ENCODE measurements at regions not wholly inside any gene's neighbourhood (a gene's known extent, or its start where the extent isn't known, plus 50 kb on each side); places are given as distances from the start of the nearest gene placed in this dataset.

DNA sequence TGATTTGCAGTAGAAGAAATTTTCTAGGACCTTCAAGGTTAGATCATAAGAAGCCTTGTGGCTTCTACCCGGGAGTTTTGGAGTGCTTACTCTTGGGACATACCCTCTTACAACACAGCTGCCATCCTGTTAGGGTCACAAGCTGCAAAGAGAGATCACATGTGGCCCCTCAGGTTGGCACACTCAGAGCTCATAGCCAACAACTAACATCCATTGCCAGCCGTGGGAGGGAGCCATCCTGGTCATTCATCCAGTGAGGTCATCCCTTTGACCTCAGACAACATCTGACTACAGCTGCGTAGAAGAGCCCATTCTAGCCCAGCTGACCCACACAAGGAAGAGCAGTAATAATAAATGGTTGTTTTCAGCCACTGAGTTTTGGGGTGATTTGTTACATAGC, 76.9 kb upstream of the NABP1 start:
- no peak for TF ChIP-seq EZH2 (IDR thresholded peaks at IDR 0.05; ENCODE audit: borderline replicate concordance, low read length)
- TF ChIP-seq, protein P1, sequence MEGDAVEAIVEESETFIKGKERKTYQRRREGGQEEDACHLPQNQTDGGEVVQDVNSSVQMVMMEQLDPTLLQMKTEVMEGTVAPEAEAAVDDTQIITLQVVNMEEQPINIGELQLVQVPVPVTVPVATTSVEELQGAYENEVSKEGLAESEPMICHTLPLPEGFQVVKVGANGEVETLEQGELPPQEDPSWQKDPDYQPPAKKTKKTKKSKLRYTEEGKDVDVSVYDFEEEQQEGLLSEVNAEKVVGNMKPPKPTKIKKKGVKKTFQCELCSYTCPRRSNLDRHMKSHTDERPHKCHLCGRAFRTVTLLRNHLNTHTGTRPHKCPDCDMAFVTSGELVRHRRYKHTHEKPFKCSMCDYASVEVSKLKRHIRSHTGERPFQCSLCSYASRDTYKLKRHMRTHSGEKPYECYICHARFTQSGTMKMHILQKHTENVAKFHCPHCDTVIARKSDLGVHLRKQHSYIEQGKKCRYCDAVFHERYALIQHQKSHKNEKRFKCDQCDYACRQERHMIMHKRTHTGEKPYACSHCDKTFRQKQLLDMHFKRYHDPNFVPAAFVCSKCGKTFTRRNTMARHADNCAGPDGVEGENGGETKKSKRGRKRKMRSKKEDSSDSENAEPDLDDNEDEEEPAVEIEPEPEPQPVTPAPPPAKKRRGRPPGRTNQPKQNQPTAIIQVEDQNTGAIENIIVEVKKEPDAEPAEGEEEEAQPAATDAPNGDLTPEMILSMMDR (IDR thresholded peaks at IDR 0.05; ENCODE audit: low read length), result no peak
- Histone ChIP-seq H3K27me3 (ENCODE audit: insufficient read depth, low read length) (no peaks in the 10 kb centered on the region), H3K4me1 (ENCODE audit: insufficient read depth, low read length, severe bottlenecking) (no peaks in the 10 kb centered on the region), H4K20me1 (ENCODE audit: insufficient read depth, low read length) (no peaks in the 10 kb centered on the region), H3K4me3 (ENCODE audit: low read depth, low read length, poor library complexity, severe bottlenecking) (no peak overlapping the region), H3K79me2 (ENCODE audit: insufficient read depth, low read length) (no peaks in the 10 kb centered on the region), H2AFZ (ENCODE audit: low read length) (no peak overlapping the region), H3K9ac (ENCODE audit: low read length) (no peak overlapping the region), H3K4me2 (ENCODE audit: low read length) (no peak overlapping the region), H3K36me3 (ENCODE audit: insufficient read depth, low read length) (no peaks in the 10 kb centered on the region), H3K9me3 (ENCODE audit: low read length) (no peaks in the 10 kb centered on the region), H3F3A (ENCODE audit: insufficient read depth, low read length) (no peaks in the 10 kb centered on the region), H3K27ac (ENCODE audit: low read depth, low read length, poor library complexity, severe bottlenecking) (no peak overlapping the region), H3K9me2 (ENCODE audit: low read depth, low read length) (no peaks in the 10 kb centered on the region)

DNA sequence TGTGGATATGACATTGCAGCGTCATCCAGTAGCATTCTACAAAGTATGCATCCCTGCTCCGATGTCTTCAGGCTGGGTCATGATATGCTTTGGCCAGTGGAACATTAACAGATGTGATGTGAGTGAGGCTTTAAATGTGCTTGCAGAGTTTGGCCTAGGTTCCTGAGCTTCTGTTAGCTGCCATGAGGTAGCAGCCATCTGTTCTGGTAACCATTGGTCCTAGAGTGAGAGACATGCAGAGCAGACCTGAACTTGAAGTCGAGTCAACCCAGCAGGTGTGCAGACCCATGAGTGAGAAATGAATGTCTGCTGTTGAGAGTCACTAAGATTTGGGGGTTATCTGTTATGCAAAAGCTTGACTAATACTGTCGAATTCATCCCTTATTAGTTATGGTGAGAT, 73.8 kb upstream of the NABP1 start:
- TF ChIP-seq EZH2 (IDR thresholded peaks at IDR 0.05; ENCODE audit: borderline replicate concordance, low read length), result no peak
- TF ChIP-seq, protein P1 (IDR thresholded peaks at IDR 0.05; ENCODE audit: low read length), result no peak
- Histone ChIP-seq H3K4me3 (ENCODE audit: low read depth, low read length, poor library complexity, severe bottlenecking) (no peak overlapping the region), H3K4me1 (ENCODE audit: insufficient read depth, low read length, severe bottlenecking) (no peaks in the 10 kb centered on the region), H2AFZ (ENCODE audit: low read length) (no peak overlapping the region), H3F3A (ENCODE audit: insufficient read depth, low read length) (no peaks in the 10 kb centered on the region), H3K9me3 (ENCODE audit: low read length) (no peaks in the 10 kb centered on the region), H3K79me2 (ENCODE audit: insufficient read depth, low read length) (no peaks in the 10 kb centered on the region), H3K9me2 (ENCODE audit: low read depth, low read length) (no peaks in the 10 kb centered on the region), H3K9ac (ENCODE audit: low read length) (no peak overlapping the region), H3K27ac (ENCODE audit: low read depth, low read length, poor library complexity, severe bottlenecking) (no peak overlapping the region), H3K36me3 (ENCODE audit: insufficient read depth, low read length) (no peaks in the 10 kb centered on the region), H3K4me2 (ENCODE audit: low read length) (no peak overlapping the region), H4K20me1 (ENCODE audit: insufficient read depth, low read length) (no peaks in the 10 kb centered on the region), H3K27me3 (ENCODE audit: insufficient read depth, low read length) (no peaks in the 10 kb centered on the region)

GRCh38 chr2:191607096-191607495, 70.8 kb upstream of the NABP1 start:
- Histone ChIP-seq H3K9me3 (ENCODE audit: low read length) (no peaks in the 10 kb centered on the region), H3K9ac (ENCODE audit: low read length) (no peak overlapping the region), H3K36me3 (ENCODE audit: insufficient read depth, low read length) (no peaks in the 10 kb centered on the region), H3K4me1 (ENCODE audit: insufficient read depth, low read length, severe bottlenecking) (no peaks in the 10 kb centered on the region), H3K27ac (ENCODE audit: low read depth, low read length, poor library complexity, severe bottlenecking) (no peak overlapping the region), H3F3A (ENCODE audit: insufficient read depth, low read length) (no peaks in the 10 kb centered on the region), H3K27me3 (ENCODE audit: insufficient read depth, low read length) (no peaks in the 10 kb centered on the region), H3K4me2 (ENCODE audit: low read length) (no peak overlapping the region), H4K20me1 (ENCODE audit: insufficient read depth, low read length) (no peaks in the 10 kb centered on the region), H3K9me2 (ENCODE audit: low read depth, low read length) (no peaks in the 10 kb centered on the region), H3K79me2 (ENCODE audit: insufficient read depth, low read length) (no peaks in the 10 kb centered on the region), H2AFZ (ENCODE audit: low read length) (no peak overlapping the region), H3K4me3 (ENCODE audit: low read depth, low read length, poor library complexity, severe bottlenecking) (no peak overlapping the region)
- no peak for TF ChIP-seq EZH2 (IDR thresholded peaks at IDR 0.05; ENCODE audit: borderline replicate concordance, low read length)
- TF ChIP-seq, protein P1 (IDR thresholded peaks at IDR 0.05; ENCODE audit: low read length), result no peak
